Prostate gland (tissue), 2 donors: ENCODE measurements at regions not wholly inside any gene's neighbourhood (a gene's known extent, or its start where the extent isn't known, plus 50 kb on each side); places are given as distances from the start of the nearest gene placed in this dataset.

Experiments used
- POLR2AphosphoS5 ChIP-seq: sonication (generic); formaldehyde crosslinking; IDR thresholded peaks from one replicate; pipeline ENCODE4 v1.6.1; 2017; ENCODE audit warnings: antibody characterized with exemption
- TF ChIP-seq, protein P1 (sequence below), 4 experiments: fragments of 200-600 bp in 2 of 4; fragments of 450-650 bp in 2 of 4; sonication (generic) in 2 of 4; IDR thresholded peaks; 1 replicate in 3 of 4; 2 replicates in 1 of 4; pipeline ENCODE4 v1.5.1; 2016 to 2019; ENCODE audit warnings: antibody characterized with exemption in 4 of 4, mild to moderate bottlenecking in 2 of 4, moderate library complexity in 2 of 4

GRCh38 chr5:92836855-92837755 lies 743.9 kb downstream of the NR2F1-AS1 start:
- TF ChIP-seq, protein P1, sequence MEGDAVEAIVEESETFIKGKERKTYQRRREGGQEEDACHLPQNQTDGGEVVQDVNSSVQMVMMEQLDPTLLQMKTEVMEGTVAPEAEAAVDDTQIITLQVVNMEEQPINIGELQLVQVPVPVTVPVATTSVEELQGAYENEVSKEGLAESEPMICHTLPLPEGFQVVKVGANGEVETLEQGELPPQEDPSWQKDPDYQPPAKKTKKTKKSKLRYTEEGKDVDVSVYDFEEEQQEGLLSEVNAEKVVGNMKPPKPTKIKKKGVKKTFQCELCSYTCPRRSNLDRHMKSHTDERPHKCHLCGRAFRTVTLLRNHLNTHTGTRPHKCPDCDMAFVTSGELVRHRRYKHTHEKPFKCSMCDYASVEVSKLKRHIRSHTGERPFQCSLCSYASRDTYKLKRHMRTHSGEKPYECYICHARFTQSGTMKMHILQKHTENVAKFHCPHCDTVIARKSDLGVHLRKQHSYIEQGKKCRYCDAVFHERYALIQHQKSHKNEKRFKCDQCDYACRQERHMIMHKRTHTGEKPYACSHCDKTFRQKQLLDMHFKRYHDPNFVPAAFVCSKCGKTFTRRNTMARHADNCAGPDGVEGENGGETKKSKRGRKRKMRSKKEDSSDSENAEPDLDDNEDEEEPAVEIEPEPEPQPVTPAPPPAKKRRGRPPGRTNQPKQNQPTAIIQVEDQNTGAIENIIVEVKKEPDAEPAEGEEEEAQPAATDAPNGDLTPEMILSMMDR (IDR thresholded peaks at IDR 0.05), result no peak
- TF ChIP-seq POLR2AphosphoS5, result no peak
